PC-3 (cell line): ENCODE measurements at regions not wholly inside any gene's neighbourhood (a gene's known extent, or its start where the extent isn't known, plus 50 kb on each side); places are given as distances from the start of the nearest gene placed in this dataset.

ENCODE experiments used
- EZH2 ChIP-seq: fragments of 300-600 bp; sonication (generic); IDR thresholded peaks from one replicate; pipeline ENCODE4 v1.6.1; 2017; ENCODE audit warnings: antibody characterized with exemption, mild to moderate bottlenecking, low read length; ENCODE audit not compliant: unreplicated experiment
- EZH2phosphoT487 ChIP-seq: fragments of 300-600 bp; sonication (generic); IDR thresholded peaks from 2 replicates; pipeline ENCODE4 v1.6.1; 2018; ENCODE audit warnings: mild to moderate bottlenecking, antibody characterized with exemption, low read length, borderline replicate concordance
- TF ChIP-seq, protein P1 (sequence below): fragments of 300-600 bp; sonication (generic); conservative IDR thresholded peaks from 2 replicates; pipeline ENCODE4 v1.5.1; 2017; ENCODE audit warnings: antibody characterized with exemption, low read depth, mild to moderate bottlenecking, low read length

DNA sequence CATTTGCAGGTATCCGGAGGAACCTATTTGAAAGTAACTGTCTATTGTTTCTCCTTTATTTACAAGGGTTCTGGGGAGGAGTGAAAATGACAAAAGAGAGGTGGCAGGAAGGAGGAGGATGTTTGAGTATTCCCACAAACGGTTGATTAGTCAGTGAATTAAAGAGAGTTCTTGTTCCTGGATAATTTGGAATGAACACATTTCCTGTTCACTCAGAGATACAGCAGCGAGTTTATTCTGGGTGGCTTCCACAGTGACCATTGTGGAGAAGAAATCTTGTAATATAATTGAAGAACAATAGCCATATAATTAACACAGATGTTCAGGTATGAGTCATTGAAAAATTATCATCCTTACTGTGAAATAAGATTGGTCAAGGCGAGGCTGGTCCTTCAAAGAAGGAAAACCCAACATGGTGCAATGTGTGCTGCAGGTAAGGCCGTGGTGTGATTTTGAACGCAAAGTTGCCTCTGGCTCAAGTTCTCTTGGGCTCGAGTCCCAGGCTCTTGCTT, 77.3 kb downstream of the NFKBIZ start:
- TF ChIP-seq, protein P1, sequence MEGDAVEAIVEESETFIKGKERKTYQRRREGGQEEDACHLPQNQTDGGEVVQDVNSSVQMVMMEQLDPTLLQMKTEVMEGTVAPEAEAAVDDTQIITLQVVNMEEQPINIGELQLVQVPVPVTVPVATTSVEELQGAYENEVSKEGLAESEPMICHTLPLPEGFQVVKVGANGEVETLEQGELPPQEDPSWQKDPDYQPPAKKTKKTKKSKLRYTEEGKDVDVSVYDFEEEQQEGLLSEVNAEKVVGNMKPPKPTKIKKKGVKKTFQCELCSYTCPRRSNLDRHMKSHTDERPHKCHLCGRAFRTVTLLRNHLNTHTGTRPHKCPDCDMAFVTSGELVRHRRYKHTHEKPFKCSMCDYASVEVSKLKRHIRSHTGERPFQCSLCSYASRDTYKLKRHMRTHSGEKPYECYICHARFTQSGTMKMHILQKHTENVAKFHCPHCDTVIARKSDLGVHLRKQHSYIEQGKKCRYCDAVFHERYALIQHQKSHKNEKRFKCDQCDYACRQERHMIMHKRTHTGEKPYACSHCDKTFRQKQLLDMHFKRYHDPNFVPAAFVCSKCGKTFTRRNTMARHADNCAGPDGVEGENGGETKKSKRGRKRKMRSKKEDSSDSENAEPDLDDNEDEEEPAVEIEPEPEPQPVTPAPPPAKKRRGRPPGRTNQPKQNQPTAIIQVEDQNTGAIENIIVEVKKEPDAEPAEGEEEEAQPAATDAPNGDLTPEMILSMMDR: no peak
- TF ChIP-seq EZH2 (no peak), EZH2phosphoT487 (no peak)
